Esophagus muscularis mucosa (tissue), 4 donors: ENCODE measurements at regions not wholly inside any gene's neighbourhood (a gene's known extent, or its start where the extent isn't known, plus 50 kb on each side); places are given as distances from the start of the nearest gene placed in this dataset.

Source experiments
- EP300 ChIP-seq: sonication (generic); formaldehyde crosslinking; IDR thresholded peaks from one replicate; pipeline ENCODE4 v1.6.1; 2017; ENCODE audit warnings: antibody characterized with exemption
- POLR2A ChIP-seq: fragments of 450-650 bp; IDR thresholded peaks from one replicate; pipeline ENCODE4 v1.6.1; 2017; ENCODE audit warnings: antibody characterized with exemption, moderate library complexity, mild to moderate bottlenecking, low read depth
- POLR2AphosphoS5 ChIP-seq, 2 donors: sonication (generic); formaldehyde crosslinking; IDR thresholded peaks; one replicate each; pipeline ENCODE4 v1.6.1; 2017; ENCODE audit warnings: antibody characterized with exemption in 2 of 2
- TF ChIP-seq, protein P1 (sequence below), 3 experiments: fragments of 200-600 bp in 2 of 3; fragments of 450-650 bp in 1 of 3; sonication (generic) in 2 of 3; IDR thresholded peaks; one replicate each; pipeline ENCODE4 v1.5.1; 2017 to 2019; ENCODE audit warnings: antibody characterized with exemption in 3 of 3, mild to moderate bottlenecking in 2 of 3, moderate library complexity in 1 of 3

DNA sequence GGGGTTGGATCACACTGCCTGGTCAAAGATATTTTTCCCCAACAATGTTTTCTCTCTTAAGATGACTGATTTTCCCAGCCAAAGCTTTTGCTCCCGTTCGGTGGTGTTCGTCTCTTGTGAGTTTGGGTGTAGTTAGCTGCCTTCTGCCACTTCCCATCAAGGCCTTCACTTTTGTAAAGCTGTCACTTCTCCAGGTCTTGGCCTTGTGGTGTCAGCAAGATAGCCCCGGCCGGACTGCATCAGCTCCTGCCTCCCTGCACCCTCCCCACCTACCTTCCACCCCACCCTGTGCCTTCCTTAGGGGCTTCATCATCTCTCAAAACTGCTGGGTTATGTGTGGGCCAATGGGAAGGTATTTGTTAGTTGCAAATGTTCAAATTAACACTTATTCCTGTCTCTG, 228.9 kb downstream of the BCL11A start:
- TF ChIP-seq POLR2AphosphoS5 (IDR thresholded peaks at IDR 0.05) = no peak
- no peak for TF ChIP-seq POLR2A
- no peak for TF ChIP-seq EP300
- TF ChIP-seq, protein P1, sequence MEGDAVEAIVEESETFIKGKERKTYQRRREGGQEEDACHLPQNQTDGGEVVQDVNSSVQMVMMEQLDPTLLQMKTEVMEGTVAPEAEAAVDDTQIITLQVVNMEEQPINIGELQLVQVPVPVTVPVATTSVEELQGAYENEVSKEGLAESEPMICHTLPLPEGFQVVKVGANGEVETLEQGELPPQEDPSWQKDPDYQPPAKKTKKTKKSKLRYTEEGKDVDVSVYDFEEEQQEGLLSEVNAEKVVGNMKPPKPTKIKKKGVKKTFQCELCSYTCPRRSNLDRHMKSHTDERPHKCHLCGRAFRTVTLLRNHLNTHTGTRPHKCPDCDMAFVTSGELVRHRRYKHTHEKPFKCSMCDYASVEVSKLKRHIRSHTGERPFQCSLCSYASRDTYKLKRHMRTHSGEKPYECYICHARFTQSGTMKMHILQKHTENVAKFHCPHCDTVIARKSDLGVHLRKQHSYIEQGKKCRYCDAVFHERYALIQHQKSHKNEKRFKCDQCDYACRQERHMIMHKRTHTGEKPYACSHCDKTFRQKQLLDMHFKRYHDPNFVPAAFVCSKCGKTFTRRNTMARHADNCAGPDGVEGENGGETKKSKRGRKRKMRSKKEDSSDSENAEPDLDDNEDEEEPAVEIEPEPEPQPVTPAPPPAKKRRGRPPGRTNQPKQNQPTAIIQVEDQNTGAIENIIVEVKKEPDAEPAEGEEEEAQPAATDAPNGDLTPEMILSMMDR (IDR thresholded peaks at IDR 0.05) = no peak
